ENCODE measurements at regions not wholly inside any gene's neighbourhood (a gene's known extent, or its start where the extent isn't known, plus 50 kb on each side); places are given as distances from the start of the nearest gene placed in this dataset.

DNA sequence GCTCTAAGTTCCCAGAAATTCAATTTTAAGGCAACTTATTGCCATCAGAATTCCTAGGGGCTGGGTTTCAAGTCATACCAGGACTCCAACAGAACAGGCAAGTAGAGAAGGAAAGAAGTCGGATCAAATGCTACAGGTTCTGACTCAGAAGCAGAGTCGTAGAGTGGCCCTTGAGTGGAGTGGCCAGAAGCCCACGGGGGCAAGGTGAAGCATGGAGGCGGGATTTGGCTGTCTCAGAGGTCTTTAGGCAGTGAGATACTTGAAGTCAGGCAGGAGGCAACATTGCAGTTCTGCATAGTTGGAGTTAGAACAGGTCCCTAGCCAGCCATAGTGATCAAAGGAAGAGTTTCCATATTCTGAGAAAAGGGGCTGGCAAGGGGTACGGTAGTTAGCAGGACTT lies 111.6 kb downstream of the NHLRC3 start:
- no peak overlapping the region for H3K4me2 ChIP-seq (ENCODE audit: low read depth, low read length, poor library complexity, severe bottlenecking)
- no peaks in the 10 kb centered on the region for H4K20me1 ChIP-seq (ENCODE audit: insufficient read depth, low read length, poor library complexity, severe bottlenecking)
- no peaks in the 10 kb centered on the region for H3K9me2 ChIP-seq (replicated peaks; ENCODE audit: low read depth, low read length)
- no peak for TF ChIP-seq EZH2phosphoT487 (IDR thresholded peaks at IDR 0.05; ENCODE audit: borderline replicate concordance)
- no peak for TF ChIP-seq CTCF (conservative IDR thresholded peaks at IDR 0.05; ENCODE audit: low read length)
- H3K4me1 ChIP-seq (ENCODE audit: insufficient read depth, low read length, poor library complexity, severe bottlenecking), result no peaks in the 10 kb centered on the region
- H3K9me3 ChIP-seq (ENCODE audit: insufficient read depth, low read depth, low read length), result no peaks in the 10 kb centered on the region
- no peaks in the 10 kb centered on the region for H3K79me2 ChIP-seq (ENCODE audit: insufficient read depth, low read length)
- no peak overlapping the region for H2AFZ ChIP-seq (ENCODE audit: low read length)
- no peaks in the 10 kb centered on the region for H3K27me3 ChIP-seq (ENCODE audit: insufficient read depth, low read length, poor library complexity, severe bottlenecking)
- no peak overlapping the region for H3K9ac ChIP-seq (ENCODE audit: low read depth, low read length, poor library complexity, severe bottlenecking)
- H3K4me3 ChIP-seq (ENCODE audit: low read length, poor library complexity, severe bottlenecking), result no peak overlapping the region
- H3K36me3 ChIP-seq (ENCODE audit: insufficient read depth, low read length), result no peaks in the 10 kb centered on the region
- H3F3A ChIP-seq (ENCODE audit: low read depth), result no peaks in the 10 kb centered on the region

DNA sequence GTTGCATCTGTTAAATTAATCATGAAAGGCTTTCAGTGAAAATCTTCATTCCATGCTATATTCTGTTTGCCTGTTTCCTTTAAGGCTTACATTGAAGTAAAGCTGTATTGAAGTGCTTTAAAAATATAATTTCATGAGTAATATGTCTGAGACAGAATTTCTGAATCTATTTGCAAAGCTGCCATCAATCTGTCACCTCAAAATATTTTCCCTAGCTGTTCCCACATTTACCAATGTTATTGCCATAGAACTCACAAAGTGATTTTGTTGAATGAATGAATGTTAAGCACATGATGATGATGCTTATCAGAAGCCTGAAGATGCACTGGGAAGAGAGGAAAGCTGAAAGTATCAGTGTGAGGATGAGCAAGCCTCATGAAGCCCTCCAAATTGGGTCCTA lies 115.8 kb downstream of the NHLRC3 start:
- Histone ChIP-seq H3K36me3 (ENCODE audit: insufficient read depth, low read length) (no peaks in the 10 kb centered on the region), H3K27me3 (ENCODE audit: insufficient read depth, low read length, poor library complexity, severe bottlenecking) (no peaks in the 10 kb centered on the region), H2AFZ (ENCODE audit: low read length) (no peak overlapping the region), H3K9me3 (ENCODE audit: insufficient read depth, low read depth, low read length) (no peaks in the 10 kb centered on the region), H3K4me2 (ENCODE audit: low read depth, low read length, poor library complexity, severe bottlenecking) (no peak overlapping the region), H3K4me3 (ENCODE audit: low read length, poor library complexity, severe bottlenecking) (no peak overlapping the region), H3K9ac (ENCODE audit: low read depth, low read length, poor library complexity, severe bottlenecking) (no peak overlapping the region), H3K9me2 (replicated peaks; ENCODE audit: low read depth, low read length) (no peaks in the 10 kb centered on the region), H3K79me2 (ENCODE audit: insufficient read depth, low read length) (no peaks in the 10 kb centered on the region), H4K20me1 (ENCODE audit: insufficient read depth, low read length, poor library complexity, severe bottlenecking) (no peaks in the 10 kb centered on the region), H3K4me1 (ENCODE audit: insufficient read depth, low read length, poor library complexity, severe bottlenecking) (no peaks in the 10 kb centered on the region), H3F3A (ENCODE audit: low read depth) (no peaks in the 10 kb centered on the region)
- TF ChIP-seq EZH2phosphoT487 (IDR thresholded peaks at IDR 0.05; ENCODE audit: borderline replicate concordance), result no peak
- no peak for TF ChIP-seq CTCF (conservative IDR thresholded peaks at IDR 0.05; ENCODE audit: low read length)

DNA sequence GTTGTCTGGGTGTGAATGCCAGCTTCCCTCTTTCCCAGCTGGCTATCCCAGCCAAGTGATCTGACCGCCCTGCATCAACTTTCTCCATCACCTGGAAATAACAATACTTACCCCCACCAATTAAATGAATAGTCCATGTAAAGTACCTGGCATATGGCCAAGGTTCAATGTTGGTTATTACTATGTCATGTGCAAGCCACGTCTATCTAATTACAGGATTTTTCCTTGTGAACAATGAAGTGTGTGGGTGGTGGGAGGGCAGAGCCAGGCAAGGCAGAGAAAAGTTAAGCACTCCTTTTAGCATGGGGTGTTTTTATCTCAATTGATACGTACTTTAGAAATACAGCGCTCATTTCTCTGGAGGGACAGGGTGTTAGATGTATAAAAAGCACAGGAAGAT lies 121.1 kb downstream of the NHLRC3 start:
- Histone ChIP-seq H3F3A (ENCODE audit: low read depth) (no peaks in the 10 kb centered on the region), H3K27me3 (ENCODE audit: insufficient read depth, low read length, poor library complexity, severe bottlenecking) (no peaks in the 10 kb centered on the region), H3K4me3 (ENCODE audit: low read length, poor library complexity, severe bottlenecking) (no peak overlapping the region), H3K9ac (ENCODE audit: low read depth, low read length, poor library complexity, severe bottlenecking) (no peak overlapping the region), H3K36me3 (ENCODE audit: insufficient read depth, low read length) (no peaks in the 10 kb centered on the region), H3K9me3 (ENCODE audit: insufficient read depth, low read depth, low read length) (no peaks in the 10 kb centered on the region), H4K20me1 (ENCODE audit: insufficient read depth, low read length, poor library complexity, severe bottlenecking) (no peaks in the 10 kb centered on the region), H3K4me1 (ENCODE audit: insufficient read depth, low read length, poor library complexity, severe bottlenecking) (no peaks in the 10 kb centered on the region), H3K79me2 (ENCODE audit: insufficient read depth, low read length) (no peaks in the 10 kb centered on the region), H3K9me2 (replicated peaks; ENCODE audit: low read depth, low read length) (no peaks in the 10 kb centered on the region), H3K4me2 (ENCODE audit: low read depth, low read length, poor library complexity, severe bottlenecking) (no peak overlapping the region), H2AFZ (ENCODE audit: low read length) (no peak overlapping the region)
- TF ChIP-seq EZH2phosphoT487 (IDR thresholded peaks at IDR 0.05; ENCODE audit: borderline replicate concordance), result no peak
- no peak for TF ChIP-seq CTCF (conservative IDR thresholded peaks at IDR 0.05; ENCODE audit: low read length)

Measured in Loucy (cell line).